GM12878 (cell line): ENCODE measurements at regions not wholly inside any gene's neighbourhood (a gene's known extent, or its start where the extent isn't known, plus 50 kb on each side); places are given as distances from the start of the nearest gene placed in this dataset.

Experiments
- ATAC-seq: fragments of 200-7000 bp; cut with Tn5 transposase; 3 replicates; pipeline ENCODE4 v1.9.1; 2020; ENCODE audit warnings: mild to moderate bottlenecking, moderate library complexity
- BruUV-seq: library from RNA; stranded (reverse); fragments of 400-500 nt; replicated peaks from 2 replicates; lab custom pipeline; 2021; lab: Mats Ljungman, UMichigan
- CTCF ChIA-PET: fragments of 300-600 bp; sonication (Branson Sonifier 250); formaldehyde crosslinking; extraction: SDS; loops from one replicate; lab custom pipeline; 2021; ENCODE audit warnings: inconsistent platforms; lab: Yijun Ruan, JAX
- POLR2A ChIA-PET: fragments of 350-600 bp; formaldehyde crosslinking; extraction: SDS; loops from one replicate; lab custom pipeline; 2021; ENCODE audit warnings: inconsistent platforms; lab: Charles Lee
- RAD21 ChIA-PET: fragments of 300-600 bp; sonication (Branson Sonifier 250); formaldehyde crosslinking; loops from one replicate; lab custom pipeline; 2023; ENCODE audit warnings: antibody characterized with exemption; ENCODE audit not compliant: unreplicated experiment; lab: Charles Lee
- SMC1A ChIA-PET: fragments of 300-600 bp; sonication (Branson Sonifier 250); formaldehyde crosslinking; loops from one replicate; lab custom pipeline; 2023; ENCODE audit not compliant: unreplicated experiment, uncharacterized antibody; lab: Charles Lee
- DNase-seq: peaks from one replicate; pipeline ENCODE4 v3.0.0-alpha.2; 2011; ENCODE audit warnings: low read depth, low spot score
- FAIRE-seq: peaks from 3 replicates; lab custom pipeline; 2011; peaks lifted over from hg19 to GRCh38; lab: Jason Lieb, UNC
- H2AFZ ChIP-seq: 2 replicates; pipeline ENCODE4 v1.6.0; 2011; ENCODE audit warnings: low read depth, low read length, control low read depth; ENCODE audit not compliant: control insufficient read depth
- H3K27ac ChIP-seq: 2 replicates; pipeline ENCODE4 v1.5.1; 2011; ENCODE audit warnings: control low read depth; ENCODE audit not compliant: control insufficient read depth, insufficient read depth
- H3K27me3 ChIP-seq, 2 experiments: replicated peaks in 1 of 2; 2 replicates each; pipeline versions ENCODE4 v1.6.0 to v1.6.1; 2011; ENCODE audit warnings: low read length in 1 of 2; ENCODE audit not compliant: control insufficient read depth in 2 of 2, insufficient read depth in 2 of 2
- H3K36me3 ChIP-seq, 2 experiments: 2 replicates each; pipeline ENCODE4 v1.5.1; 2011; ENCODE audit warnings: low read length in 1 of 2; ENCODE audit not compliant: control insufficient read depth in 2 of 2, insufficient read depth in 2 of 2
- H3K4me1 ChIP-seq: 2 replicates; pipeline ENCODE4 v1.6.1; 2011; ENCODE audit warnings: mild to moderate bottlenecking, low read length, moderate library complexity, mixed read lengths; ENCODE audit not compliant: control insufficient read depth, insufficient read depth
- H3K4me2 ChIP-seq: 2 replicates; pipeline ENCODE4 v1.6.0; 2011; ENCODE audit warnings: control low read depth; ENCODE audit not compliant: control insufficient read depth, insufficient read depth
- H3K4me3 ChIP-seq: fragments of 200-600 bp; sonication (generic); 2 replicates; pipeline ENCODE4 v1.5.1; 2016
- H3K79me2 ChIP-seq: 2 replicates; pipeline ENCODE4 v1.6.0; 2011; ENCODE audit warnings: low read length; ENCODE audit not compliant: control insufficient read depth, insufficient read depth
- H3K9ac ChIP-seq: 2 replicates; pipeline ENCODE4 v1.8.0; 2011; ENCODE audit warnings: low read length, control low read depth, mixed read lengths; ENCODE audit not compliant: control insufficient read depth, insufficient read depth
- H3K9me3 ChIP-seq: replicated peaks from 3 replicates; pipeline ENCODE4 v1.5.1; 2011; ENCODE audit warnings: mild to moderate bottlenecking, low read length; ENCODE audit not compliant: control insufficient read depth, insufficient read depth
- H4K20me1 ChIP-seq: 2 replicates; pipeline ENCODE4 v1.6.0; 2011; ENCODE audit not compliant: control insufficient read depth, insufficient read depth
- ASH2L ChIP-seq: fragments of 300-600, 200-600 bp; sonication (generic); IDR thresholded peaks from 2 replicates; pipeline ENCODE4 v1.6.1; 2017; ENCODE audit warnings: low read depth, mild to moderate bottlenecking, borderline replicate concordance
- CBX5 ChIP-seq: sonication (generic); IDR thresholded peaks from 2 replicates; pipeline ENCODE4 v1.6.1; 2016; ENCODE audit warnings: low read depth, moderate library complexity, mild to moderate bottlenecking, inconsistent platforms
- CREB1 ChIP-seq: IDR thresholded peaks from 2 replicates; pipeline ENCODE4 v1.6.1; 2012; ENCODE audit warnings: low read depth, mild to moderate bottlenecking, inconsistent platforms
- EP300 ChIP-seq, 2 experiments: fragments of 150-350 bp in 1 of 2; IDR thresholded peaks; 2 replicates each; pipeline ENCODE4 v1.6.1; 2011 to 2012; ENCODE audit warnings: low read depth in 2 of 2, low read length in 2 of 2, borderline replicate concordance in 1 of 2, improper control_type of control experiment in 1 of 2, inconsistent platforms in 1 of 2; ENCODE audit not compliant: control insufficient read depth in 1 of 2
- EZH2 ChIP-seq: IDR thresholded peaks from 2 replicates; pipeline ENCODE4 v1.6.1; 2012; ENCODE audit warnings: low read depth, mild to moderate bottlenecking, control low read depth, inconsistent platforms, low read length, borderline replicate concordance; ENCODE audit not compliant: control insufficient read depth
- SPI1 ChIP-seq: IDR thresholded peaks from 2 replicates; pipeline ENCODE4 v1.6.1; 2011; ENCODE audit warnings: low read depth, mild to moderate bottlenecking, low read length, moderate library complexity, borderline replicate concordance; ENCODE audit not compliant: insufficient read depth
- STAT3 ChIP-seq: IDR thresholded peaks from 2 replicates; pipeline ENCODE4 v1.6.1; 2011; ENCODE audit warnings: low read depth, low read length, improper control_type of control experiment
- YY1 ChIP-seq: IDR thresholded peaks from 2 replicates; pipeline ENCODE4 v1.6.1; 2011; ENCODE audit warnings: low read depth, mild to moderate bottlenecking, low read length
- WGBS: methylation state at CpG from one replicate; pipeline ENCODE4 v1.1.6; 2016; ENCODE audit warnings: low lambda C conversion rate; ENCODE audit not compliant: insufficient replicate concordance, insufficient coverage; ENCODE audit errors: missing lambda C conversion rate; 5-methylcytosine and 5-hydroxymethylcytosine counted together
- in situ Hi-C: fragments of 300-500 bp; cut with MboI; formaldehyde crosslinking; loops from 9 replicates; pipeline ENCODE4 v1.14.3; 2018; ENCODE audit warnings: mixed read lengths
- intact Hi-C: fragments of 100-400 bp; cut with micrococcal nuclease; formaldehyde crosslinking; loops from one replicate; pipeline ENCODE4 v1.14.2; 2022; ENCODE audit not compliant: unreplicated experiment
- TF ChIP-seq, protein P1 (sequence below): fragments of 450-650 bp; IDR thresholded peaks from 2 replicates; pipeline ENCODE4 v1.6.1; 2017; ENCODE audit warnings: borderline replicate concordance
- TF ChIP-seq, protein P2 (sequence below): IDR thresholded peaks from 2 replicates; pipeline ENCODE4 v1.6.1; 2012; ENCODE audit warnings: low read length, inconsistent platforms
- TF ChIP-seq, protein P3 (sequence below): fragments of 450-650 bp; IDR thresholded peaks from 2 replicates; pipeline ENCODE4 v1.6.1; 2017; ENCODE audit warnings: antibody characterized with exemption, mild to moderate bottlenecking, moderate library complexity
- TF ChIP-seq, protein P4 (sequence below): fragments of 450-650 bp; IDR thresholded peaks from 2 replicates; pipeline ENCODE4 v1.6.1; 2017; ENCODE audit warnings: low read depth, mild to moderate bottlenecking, moderate library complexity
- TF ChIP-seq, protein P5 (sequence below): IDR thresholded peaks from 2 replicates; pipeline ENCODE4 v1.6.1; 2011; ENCODE audit warnings: borderline replicate concordance, low read depth, mild to moderate bottlenecking, moderate library complexity, low read length; ENCODE audit not compliant: insufficient read depth, poor library complexity, severe bottlenecking

DNA sequence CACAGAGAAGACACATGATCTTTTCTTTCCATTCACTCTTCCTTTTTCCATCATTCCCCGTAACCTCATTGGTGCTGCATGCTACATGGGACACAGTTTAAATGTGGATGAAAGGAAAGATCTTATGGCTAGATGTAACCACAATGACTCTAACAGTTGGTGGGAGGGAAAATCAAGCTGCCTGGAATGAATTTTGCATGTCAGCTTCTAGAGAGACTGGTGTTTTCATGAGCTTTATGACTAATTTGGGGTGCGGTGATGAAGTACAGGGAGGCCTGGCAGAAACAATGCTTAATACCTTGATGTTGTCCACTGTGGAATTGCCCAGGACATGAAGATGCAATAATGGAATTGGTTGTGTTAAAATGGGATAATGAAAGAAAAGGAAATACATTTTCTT lies 55.9 kb upstream of the MYO10 start (continued):
- TF ChIP-seq EP300 (IDR thresholded peaks at IDR 0.05; ENCODE audit: borderline replicate concordance in 1 of 2, control insufficient read depth in 1 of 2, low read depth in 2 of 2, low read length in 2 of 2): no peak
- TF ChIP-seq YY1: no peak
- TF ChIP-seq, protein P1, sequence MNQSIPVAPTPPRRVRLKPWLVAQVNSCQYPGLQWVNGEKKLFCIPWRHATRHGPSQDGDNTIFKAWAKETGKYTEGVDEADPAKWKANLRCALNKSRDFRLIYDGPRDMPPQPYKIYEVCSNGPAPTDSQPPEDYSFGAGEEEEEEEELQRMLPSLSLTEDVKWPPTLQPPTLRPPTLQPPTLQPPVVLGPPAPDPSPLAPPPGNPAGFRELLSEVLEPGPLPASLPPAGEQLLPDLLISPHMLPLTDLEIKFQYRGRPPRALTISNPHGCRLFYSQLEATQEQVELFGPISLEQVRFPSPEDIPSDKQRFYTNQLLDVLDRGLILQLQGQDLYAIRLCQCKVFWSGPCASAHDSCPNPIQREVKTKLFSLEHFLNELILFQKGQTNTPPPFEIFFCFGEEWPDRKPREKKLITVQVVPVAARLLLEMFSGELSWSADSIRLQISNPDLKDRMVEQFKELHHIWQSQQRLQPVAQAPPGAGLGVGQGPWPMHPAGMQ: no peak
- TF ChIP-seq, protein P2, sequence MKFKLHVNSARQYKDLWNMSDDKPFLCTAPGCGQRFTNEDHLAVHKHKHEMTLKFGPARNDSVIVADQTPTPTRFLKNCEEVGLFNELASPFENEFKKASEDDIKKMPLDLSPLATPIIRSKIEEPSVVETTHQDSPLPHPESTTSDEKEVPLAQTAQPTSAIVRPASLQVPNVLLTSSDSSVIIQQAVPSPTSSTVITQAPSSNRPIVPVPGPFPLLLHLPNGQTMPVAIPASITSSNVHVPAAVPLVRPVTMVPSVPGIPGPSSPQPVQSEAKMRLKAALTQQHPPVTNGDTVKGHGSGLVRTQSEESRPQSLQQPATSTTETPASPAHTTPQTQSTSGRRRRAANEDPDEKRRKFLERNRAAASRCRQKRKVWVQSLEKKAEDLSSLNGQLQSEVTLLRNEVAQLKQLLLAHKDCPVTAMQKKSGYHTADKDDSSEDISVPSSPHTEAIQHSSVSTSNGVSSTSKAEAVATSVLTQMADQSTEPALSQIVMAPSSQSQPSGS: no peak
- TF ChIP-seq SPI1: no peak
- no peak for TF ChIP-seq CREB1

DNA sequence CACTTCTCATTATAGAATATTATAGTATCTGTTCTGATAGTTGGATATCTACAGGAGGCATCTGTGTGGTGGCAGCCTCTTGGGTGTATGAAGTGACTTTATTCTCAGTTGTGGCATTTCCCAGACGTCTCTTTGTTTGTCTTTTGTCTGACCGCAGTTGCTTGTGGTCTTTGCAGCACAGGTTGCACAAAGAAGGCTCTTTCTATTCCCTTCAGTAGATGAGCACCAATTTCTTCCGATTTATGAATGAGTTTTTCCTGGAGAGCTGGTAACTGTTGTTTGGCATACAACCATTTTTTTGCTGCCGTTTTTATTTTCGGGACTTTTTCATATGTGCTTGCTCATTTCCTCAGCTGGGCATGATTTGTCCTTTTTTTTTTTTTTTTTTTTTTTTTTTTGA lies 56.4 kb upstream of the MYO10 start:
- ChIA-PET SMC1A (no interaction called here), RAD21 (no interaction called here), CTCF (interaction anchor here (1.0 kb wide), 1 partner anchor 9 kb away, joined by 3 read pairs; no protein-coding TSS in a partner anchor), POLR2A (no interaction called here)
- Histone ChIP-seq H4K20me1 (no peaks in the 10 kb centered on the region), H3K79me2 (no peaks in the 10 kb centered on the region), H3K9me3 (no peaks in the 10 kb centered on the region; the same call in 2 of the 3 replicates), H3K27me3 (no peaks in the 10 kb centered on the region), H2AFZ (no peak overlapping the region), H3K36me3 (no peaks in the 10 kb centered on the region), H3K4me3 (no peak overlapping the region), H3K9ac (no peak overlapping the region), H3K27ac (no peak overlapping the region), H3K4me2 (no peak overlapping the region), H3K4me1 (no peaks in the 10 kb centered on the region)
- in situ Hi-C loops (no loop called here), intact Hi-C loops (no loop called here)
- FAIRE-seq: no peak
- no peak for DNase-seq
- WGBS: 14% methylated on average over 5 of the region's 5 CpGs
- ATAC-seq: no peak; the same call in 2 of the 3 replicates
- BruUV-seq: no TSS peak
- no peak for TF ChIP-seq ASH2L
- TF ChIP-seq STAT3: no peak
- TF ChIP-seq, protein P3, sequence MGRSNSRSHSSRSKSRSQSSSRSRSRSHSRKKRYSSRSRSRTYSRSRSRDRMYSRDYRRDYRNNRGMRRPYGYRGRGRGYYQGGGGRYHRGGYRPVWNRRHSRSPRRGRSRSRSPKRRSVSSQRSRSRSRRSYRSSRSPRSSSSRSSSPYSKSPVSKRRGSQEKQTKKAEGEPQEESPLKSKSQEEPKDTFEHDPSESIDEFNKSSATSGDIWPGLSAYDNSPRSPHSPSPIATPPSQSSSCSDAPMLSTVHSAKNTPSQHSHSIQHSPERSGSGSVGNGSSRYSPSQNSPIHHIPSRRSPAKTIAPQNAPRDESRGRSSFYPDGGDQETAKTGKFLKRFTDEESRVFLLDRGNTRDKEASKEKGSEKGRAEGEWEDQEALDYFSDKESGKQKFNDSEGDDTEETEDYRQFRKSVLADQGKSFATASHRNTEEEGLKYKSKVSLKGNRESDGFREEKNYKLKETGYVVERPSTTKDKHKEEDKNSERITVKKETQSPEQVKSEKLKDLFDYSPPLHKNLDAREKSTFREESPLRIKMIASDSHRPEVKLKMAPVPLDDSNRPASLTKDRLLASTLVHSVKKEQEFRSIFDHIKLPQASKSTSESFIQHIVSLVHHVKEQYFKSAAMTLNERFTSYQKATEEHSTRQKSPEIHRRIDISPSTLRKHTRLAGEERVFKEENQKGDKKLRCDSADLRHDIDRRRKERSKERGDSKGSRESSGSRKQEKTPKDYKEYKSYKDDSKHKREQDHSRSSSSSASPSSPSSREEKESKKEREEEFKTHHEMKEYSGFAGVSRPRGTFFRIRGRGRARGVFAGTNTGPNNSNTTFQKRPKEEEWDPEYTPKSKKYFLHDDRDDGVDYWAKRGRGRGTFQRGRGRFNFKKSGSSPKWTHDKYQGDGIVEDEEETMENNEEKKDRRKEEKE: no peak
- TF ChIP-seq, protein P4, sequence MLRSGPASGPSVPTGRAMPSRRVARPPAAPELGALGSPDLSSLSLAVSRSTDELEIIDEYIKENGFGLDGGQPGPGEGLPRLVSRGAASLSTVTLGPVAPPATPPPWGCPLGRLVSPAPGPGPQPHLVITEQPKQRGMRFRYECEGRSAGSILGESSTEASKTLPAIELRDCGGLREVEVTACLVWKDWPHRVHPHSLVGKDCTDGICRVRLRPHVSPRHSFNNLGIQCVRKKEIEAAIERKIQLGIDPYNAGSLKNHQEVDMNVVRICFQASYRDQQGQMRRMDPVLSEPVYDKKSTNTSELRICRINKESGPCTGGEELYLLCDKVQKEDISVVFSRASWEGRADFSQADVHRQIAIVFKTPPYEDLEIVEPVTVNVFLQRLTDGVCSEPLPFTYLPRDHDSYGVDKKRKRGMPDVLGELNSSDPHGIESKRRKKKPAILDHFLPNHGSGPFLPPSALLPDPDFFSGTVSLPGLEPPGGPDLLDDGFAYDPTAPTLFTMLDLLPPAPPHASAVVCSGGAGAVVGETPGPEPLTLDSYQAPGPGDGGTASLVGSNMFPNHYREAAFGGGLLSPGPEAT: no peak
- TF ChIP-seq, protein P5, sequence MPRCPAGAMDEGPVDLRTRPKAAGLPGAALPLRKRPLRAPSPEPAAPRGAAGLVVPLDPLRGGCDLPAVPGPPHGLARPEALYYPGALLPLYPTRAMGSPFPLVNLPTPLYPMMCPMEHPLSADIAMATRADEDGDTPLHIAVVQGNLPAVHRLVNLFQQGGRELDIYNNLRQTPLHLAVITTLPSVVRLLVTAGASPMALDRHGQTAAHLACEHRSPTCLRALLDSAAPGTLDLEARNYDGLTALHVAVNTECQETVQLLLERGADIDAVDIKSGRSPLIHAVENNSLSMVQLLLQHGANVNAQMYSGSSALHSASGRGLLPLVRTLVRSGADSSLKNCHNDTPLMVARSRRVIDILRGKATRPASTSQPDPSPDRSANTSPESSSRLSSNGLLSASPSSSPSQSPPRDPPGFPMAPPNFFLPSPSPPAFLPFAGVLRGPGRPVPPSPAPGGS: no peak
- no peak for TF ChIP-seq EZH2
- TF ChIP-seq CBX5: no peak
